Ovary (tissue), 3 donors: ENCODE measurements at regions not wholly inside any gene's neighbourhood (a gene's known extent, or its start where the extent isn't known, plus 50 kb on each side); places are given as distances from the start of the nearest gene placed in this dataset.

ENCODE experiments used
- CTCF ChIP-seq, 3 donors: fragments of 450-650 bp in 2 of 3; fragments of 200-600 bp in 1 of 3; IDR thresholded peaks; one replicate each; pipeline versions ENCODE4 v1.5.1 to v1.8.0; 2016 to 2022; ENCODE audit warnings: antibody characterized with exemption in 3 of 3, mild to moderate bottlenecking in 1 of 3
- POLR2A ChIP-seq: fragments of 450-650 bp; IDR thresholded peaks from one replicate; pipeline ENCODE4 v1.6.1; 2017; ENCODE audit warnings: antibody characterized with exemption, mild to moderate bottlenecking, moderate library complexity
- donor health status: DM: no; HTN: no; CAD: no.

GRCh38 chr4:123545667-123546572 is 149.3 kb downstream of the SPRY1 start:
- TF ChIP-seq CTCF (IDR thresholded peaks at IDR 0.05) (no peak), POLR2A (no peak)
